WTC11 (cell line): ENCODE measurements at regions not wholly inside any gene's neighbourhood (a gene's known extent, or its start where the extent isn't known, plus 50 kb on each side); places are given as distances from the start of the nearest gene placed in this dataset.
"Not testable (repeated sequence)": the region's sequence is repeated elsewhere in the genome, so short reads cannot be mapped to it uniquely, and the experiment has no call there.

Experiments used
- ATAC-seq: fragments of 200-7000 bp; cut with Tn5 transposase; 2 replicates; pipeline ENCODE4 v1.10.0; 2021; ENCODE audit warnings: mild to moderate bottlenecking, moderate library complexity
- CTCF ChIA-PET: fragments of 300-600 bp; sonication (Branson Sonifier 250); formaldehyde crosslinking; loops from one replicate; lab custom pipeline; 2021; ENCODE audit warnings: antibody characterized with exemption; lab: Charles Lee
- POLR2A ChIA-PET: fragments of 350-600 bp; sonication (Branson Sonifier 250); formaldehyde crosslinking; loops from one replicate; lab custom pipeline; 2021; ENCODE audit warnings: antibody characterized with exemption; lab: Charles Lee
- DNase-seq: peaks from one replicate; pipeline ENCODE4 v3.0.0; 2021; ENCODE audit warnings: low spot score
- H3K27ac Mint-ChIP-seq: 2 replicates; pipeline ENCODE4 v1.8.0; 2021; ENCODE audit warnings: mixed read lengths
- H3K27me3 Mint-ChIP-seq: 2 replicates; pipeline ENCODE4 v1.8.0; 2021; ENCODE audit warnings: low read depth, mild to moderate bottlenecking, moderate library complexity, mixed read lengths
- H3K36me3 Mint-ChIP-seq: 2 replicates; pipeline ENCODE4 v1.8.0; 2021; ENCODE audit warnings: mixed read lengths
- H3K4me1 Mint-ChIP-seq: 2 replicates; pipeline ENCODE4 v1.8.0; 2022; ENCODE audit warnings: mixed read lengths
- H3K4me3 Mint-ChIP-seq: 2 replicates; pipeline ENCODE4 v1.8.0; 2021; ENCODE audit warnings: mild to moderate bottlenecking, moderate library complexity, mixed read lengths
- H3K9me3 Mint-ChIP-seq: 2 replicates; pipeline ENCODE4 v1.8.0; 2021; ENCODE audit warnings: mixed read lengths
- CTCF ChIP-seq: fragments of 200-600 bp; IDR thresholded peaks from 2 replicates; pipeline ENCODE4 v1.8.0; 2022; ENCODE audit warnings: antibody characterized with exemption
- EMX1 ChIP-seq: fragments of 250-450 bp; sonication (Bioruptor Pico); IDR thresholded peaks from 2 replicates; pipeline ENCODE4 v1.8.0; 2021; ENCODE audit warnings: mild to moderate bottlenecking
- ESRRA ChIP-seq: sonication (generic); formaldehyde crosslinking; IDR thresholded peaks from 2 replicates; pipeline ENCODE4 v1.8.1; 2022; ENCODE audit warnings: mild to moderate bottlenecking, missing genetic modification reagents, borderline replicate concordance
- FOXJ3 ChIP-seq: sonication (generic); formaldehyde crosslinking; IDR thresholded peaks from 2 replicates; pipeline ENCODE4 v1.9.0; 2021; ENCODE audit warnings: missing genetic modification reagents, mild to moderate bottlenecking, borderline replicate concordance
- HMGXB4 ChIP-seq: sonication (generic); formaldehyde crosslinking; IDR thresholded peaks from 2 replicates; pipeline ENCODE4 v1.8.1; 2023; ENCODE audit warnings: mild to moderate bottlenecking, moderate library complexity, missing genetic modification reagents
- JUN ChIP-seq: sonication (generic); formaldehyde crosslinking; IDR thresholded peaks from 2 replicates; pipeline ENCODE4 v1.8.0; 2023; ENCODE audit warnings: mild to moderate bottlenecking, missing genetic modification reagents
- NR2C2 ChIP-seq: sonication (generic); formaldehyde crosslinking; IDR thresholded peaks from 2 replicates; pipeline ENCODE4 v1.8.0; 2022; ENCODE audit warnings: mild to moderate bottlenecking, missing genetic modification reagents
- SMAD3 ChIP-seq: sonication (generic); formaldehyde crosslinking; IDR thresholded peaks from 2 replicates; pipeline ENCODE4 v1.8.0; 2022; ENCODE audit warnings: missing genetic modification reagents, mild to moderate bottlenecking, borderline replicate concordance
- TEAD4 ChIP-seq: sonication (generic); formaldehyde crosslinking; IDR thresholded peaks from 2 replicates; pipeline ENCODE4 v1.8.0; 2022; ENCODE audit warnings: mild to moderate bottlenecking, missing genetic modification reagents
- USF2 ChIP-seq: sonication (generic); formaldehyde crosslinking; IDR thresholded peaks from 2 replicates; pipeline ENCODE4 v1.8.1; 2023; ENCODE audit warnings: mild to moderate bottlenecking, missing genetic modification reagents, moderate library complexity
- ZNF232 ChIP-seq: sonication (generic); formaldehyde crosslinking; IDR thresholded peaks from 2 replicates; pipeline ENCODE4 v1.8.0; 2022; ENCODE audit warnings: mild to moderate bottlenecking, missing genetic modification reagents
- ZNF425 ChIP-seq: fragments of 250-450 bp; sonication (Bioruptor Pico); conservative IDR thresholded peaks from 2 replicates; pipeline ENCODE4 v1.9.0; 2021; ENCODE audit warnings: mild to moderate bottlenecking
- TF ChIP-seq, protein P1 (sequence below): sonication (generic); formaldehyde crosslinking; IDR thresholded peaks from 2 replicates; pipeline ENCODE4 v1.8.0; 2023; ENCODE audit warnings: missing genetic modification reagents

GRCh38 chr7:156566812-156567549, 73.6 kb upstream of the RNF32 start (continued):
- TF ChIP-seq HMGXB4: no peak
- TF ChIP-seq FOXJ3 (CRISPR knock-in tag): no peak
- TF ChIP-seq NR2C2 (CRISPR knock-in tag): no peak
- TF ChIP-seq, protein P1, sequence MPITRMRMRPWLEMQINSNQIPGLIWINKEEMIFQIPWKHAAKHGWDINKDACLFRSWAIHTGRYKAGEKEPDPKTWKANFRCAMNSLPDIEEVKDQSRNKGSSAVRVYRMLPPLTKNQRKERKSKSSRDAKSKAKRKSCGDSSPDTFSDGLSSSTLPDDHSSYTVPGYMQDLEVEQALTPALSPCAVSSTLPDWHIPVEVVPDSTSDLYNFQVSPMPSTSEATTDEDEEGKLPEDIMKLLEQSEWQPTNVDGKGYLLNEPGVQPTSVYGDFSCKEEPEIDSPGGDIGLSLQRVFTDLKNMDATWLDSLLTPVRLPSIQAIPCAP: no peak
- no peak for TF ChIP-seq JUN (CRISPR knock-in tag)
- TF ChIP-seq ESRRA (CRISPR knock-in tag): no peak

DNA sequence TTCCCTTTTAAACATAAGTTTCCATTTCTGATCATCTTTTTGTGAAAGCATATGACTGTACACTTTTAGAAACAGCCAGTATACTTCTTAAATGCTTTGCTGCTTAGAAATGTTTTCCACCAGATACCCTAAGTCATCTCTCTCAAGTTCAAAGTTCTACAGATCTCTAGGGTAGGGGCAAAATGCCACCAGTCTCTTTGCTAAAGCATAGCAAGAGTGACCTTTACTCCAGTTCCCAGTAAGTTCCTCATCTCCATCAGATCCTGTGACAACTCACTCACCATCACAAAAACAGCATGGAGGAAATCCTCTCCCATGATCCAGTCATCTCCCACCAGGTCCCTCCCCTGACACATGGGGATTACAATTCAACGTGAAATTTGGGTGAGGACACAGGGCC, 75.6 kb upstream of the RNF32 start:
- ATAC-seq, CTCF ChIA-PET, H3K27me3 Mint-ChIP-seq, H3K27ac Mint-ChIP-seq, H3K4me3 Mint-ChIP-seq, DNase-seq, POLR2A ChIA-PET: not testable (repeated sequence)
- H3K36me3 Mint-ChIP-seq: peaks cover 23% of the 10 kb centered on the region
- peaks cover 14% of the 10 kb centered on the region for H3K4me1 Mint-ChIP-seq
- peaks cover 39% of the 10 kb centered on the region for H3K9me3 Mint-ChIP-seq

DNA sequence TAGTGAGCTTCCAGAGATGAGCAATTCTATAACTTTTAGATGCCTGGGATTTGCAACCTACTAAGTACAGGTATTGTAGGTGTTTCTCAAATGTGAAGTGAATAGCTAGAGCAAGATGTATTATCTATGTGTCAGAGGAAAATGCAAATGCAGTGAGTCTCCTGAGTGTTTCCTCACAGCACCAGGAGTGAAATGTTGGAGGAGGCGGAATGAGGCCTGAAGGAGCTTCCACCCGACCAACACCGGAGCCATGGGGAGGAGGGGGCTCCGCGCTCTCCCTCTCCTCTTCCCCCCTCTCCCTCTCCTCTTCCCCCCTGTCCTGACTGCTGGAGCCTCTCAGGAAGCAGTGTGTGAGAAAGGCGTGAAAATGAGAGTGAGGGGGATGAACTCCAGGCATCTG, 79.9 kb upstream of the RNF32 start:
- no peak overlapping the region for H3K4me3 Mint-ChIP-seq
- peaks cover 33% of the 10 kb centered on the region for H3K9me3 Mint-ChIP-seq
- TF ChIP-seq USF2 (CRISPR knock-in tag) (no peak), ZNF232 (CRISPR knock-in tag) (no peak), TEAD4 (no peak), ZNF425 (CRISPR knock-in tag) (no peak)
- H3K27me3 Mint-ChIP-seq: no peaks in the 10 kb centered on the region
- peaks cover 22% of the 10 kb centered on the region for H3K36me3 Mint-ChIP-seq
- no peak for DNase-seq
- ChIA-PET CTCF (interaction anchor here (0.7 to 1.7 kb wide), 9 partner anchors 8 to 260 kb away, joined by 3 to 5 read pairs (median 3); no protein-coding TSS in a partner anchor), POLR2A (no interaction called here)
- ATAC-seq: no peak
- peaks cover 14% of the 10 kb centered on the region for H3K4me1 Mint-ChIP-seq
- H3K27ac Mint-ChIP-seq: no peak overlapping the region

- TF ChIP-seq EMX1 (CRISPR knock-in tag) (no peak), CTCF (peak; percentile 52), SMAD3 (CRISPR knock-in tag) (no peak)
- TF ChIP-seq, all 79 proteins: peak for 1
- H3K27me3 Mint-ChIP-seq: no peaks in the 10 kb centered on the region
- H3K27ac Mint-ChIP-seq: no peak overlapping the region
- peaks cover 14% of the 10 kb centered on the region for H3K4me1 Mint-ChIP-seq
- ChIA-PET CTCF (interaction anchor here (0.9 to 1.7 kb wide), 8 partner anchors 8 to 260 kb away, joined by 3 to 5 read pairs (median 3); no protein-coding TSS in a partner anchor), POLR2A (no interaction called here)
- H3K36me3 Mint-ChIP-seq: peaks cover 16% of the 10 kb centered on the region
- peaks cover 27% of the 10 kb centered on the region for H3K9me3 Mint-ChIP-seq
- ATAC-seq: peak; percentile 99
- H3K4me3 Mint-ChIP-seq: no peak overlapping the region
- peak; percentile 59 for DNase-seq
Measured at GRCh38 chr7:156560075-156560474, 80.5 kb upstream of the RNF32 start.
